Esophagus muscularis mucosa (tissue), 4 donors: ENCODE measurements at regions not wholly inside any gene's neighbourhood (a gene's known extent, or its start where the extent isn't known, plus 50 kb on each side); places are given as distances from the start of the nearest gene placed in this dataset.
"Not testable (repeated sequence)": the region's sequence is repeated elsewhere in the genome, so short reads cannot be mapped to it uniquely, and the experiment has no call there.

Experiments used
- DNase-seq: peaks from one replicate; pipeline ENCODE4 v3.0.0-alpha.2; 2017; ENCODE audit errors: extremely low spot score
- H3K27ac ChIP-seq, 4 donors: fragments of 200-600 bp; sonication (generic); replicated peaks in 1 of 4; 1 replicate in 3 of 4; 2 replicates in 1 of 4; pipeline ENCODE4 v1.5.1; 2016 to 2019; ENCODE audit warnings: mild to moderate bottlenecking in 1 of 4
- H3K27me3 ChIP-seq, 4 donors: fragments of 200-600 bp; sonication (generic); one replicate each; pipeline versions ENCODE4 v1.5.1 to v1.6.0; 2016 to 2019
- H3K36me3 ChIP-seq, 4 donors: fragments of 200-600 bp; sonication (generic); one replicate each; pipeline ENCODE4 v1.5.1; 2016 to 2019
- H3K4me1 ChIP-seq, 4 donors: fragments of 200-600 bp; sonication (generic); one replicate each; pipeline ENCODE4 v1.5.1; 2016 to 2019
- H3K4me3 ChIP-seq, 4 donors: fragments of 200-600 bp; sonication (generic); 1 replicate in 2 of 4; 2 replicates in 2 of 4; pipeline ENCODE4 v1.5.1; 2016 to 2019; ENCODE audit warnings: mild to moderate bottlenecking in 4 of 4, moderate library complexity in 1 of 4
- H3K9me3 ChIP-seq, 4 donors: fragments of 200-600 bp; sonication (generic); 1 replicate in 3 of 4; 2 replicates in 1 of 4; pipeline ENCODE4 v1.5.1; 2016 to 2019
- CTCF ChIP-seq, 3 experiments: fragments of 200-600 bp in 2 of 3; fragments of 450-650 bp in 1 of 3; sonication (generic) in 2 of 3; IDR thresholded peaks; one replicate each; pipeline ENCODE4 v1.5.1; 2017 to 2019; ENCODE audit warnings: antibody characterized with exemption in 3 of 3, mild to moderate bottlenecking in 2 of 3, moderate library complexity in 1 of 3
- EP300 ChIP-seq: sonication (generic); formaldehyde crosslinking; IDR thresholded peaks from one replicate; pipeline ENCODE4 v1.6.1; 2017; ENCODE audit warnings: antibody characterized with exemption
- POLR2A ChIP-seq: fragments of 450-650 bp; IDR thresholded peaks from one replicate; pipeline ENCODE4 v1.6.1; 2017; ENCODE audit warnings: antibody characterized with exemption, moderate library complexity, mild to moderate bottlenecking, low read depth
- POLR2AphosphoS5 ChIP-seq, 2 donors: sonication (generic); formaldehyde crosslinking; IDR thresholded peaks; one replicate each; pipeline ENCODE4 v1.6.1; 2017; ENCODE audit warnings: antibody characterized with exemption in 2 of 2
- WGBS: methylation state at CpG from one replicate; pipeline ENCODE4 v1.1.5; 2018; 5-methylcytosine and 5-hydroxymethylcytosine counted together
- intact Hi-C: fragments of 100-400 bp; cut with DNase I; formaldehyde crosslinking; loops from one replicate; pipeline ENCODE4 v1.15.1; 2023

DNA sequence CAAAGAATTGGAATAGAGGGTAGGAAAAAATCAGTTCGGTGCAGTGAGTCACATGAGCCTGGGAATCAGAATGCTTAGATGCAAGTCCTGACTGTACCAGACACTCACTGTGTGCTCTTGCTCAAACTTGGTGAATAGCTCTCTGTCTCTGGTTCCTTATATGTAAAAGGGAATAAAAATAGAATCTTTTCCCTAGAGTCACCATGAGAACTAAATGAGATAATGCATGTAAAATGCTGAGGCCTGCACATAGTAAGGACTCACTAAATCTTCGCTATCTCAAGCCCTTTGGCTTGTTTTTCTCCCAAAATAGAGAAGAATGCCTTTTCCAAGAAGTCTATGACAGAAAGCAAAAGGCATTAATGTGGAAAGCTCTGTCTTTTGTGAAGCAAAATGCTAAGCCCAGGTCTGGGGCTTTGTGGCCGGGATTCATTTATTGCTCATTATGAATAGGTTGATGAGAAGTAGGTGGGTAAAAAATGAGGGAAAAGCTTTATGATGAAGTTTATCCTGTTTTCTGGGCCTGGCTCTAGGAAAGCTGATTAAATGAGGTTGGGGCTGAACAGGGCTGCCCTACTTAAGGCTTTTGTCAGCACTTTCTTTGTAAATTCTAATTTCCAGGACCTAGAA lies 483.3 kb downstream of the DMAC1 start:
- peaks cover 0 to 20% (median 18%) of the 10 kb centered on the region in 4 donors for H3K9me3 ChIP-seq
- H3K27me3 ChIP-seq: no peaks in the 10 kb centered on the region
- H3K4me3 ChIP-seq: no peak overlapping the region
- H3K4me1 ChIP-seq: peaks cover 0 to 15% (median 0%) of the 10 kb centered on the region in 4 donors
- no peak for DNase-seq
- no peak overlapping the region for H3K27ac ChIP-seq
- intact Hi-C loops: no loop called here
- no peaks in the 10 kb centered on the region for H3K36me3 ChIP-seq
- no peak for TF ChIP-seq EP300
- TF ChIP-seq POLR2AphosphoS5 (IDR thresholded peaks at IDR 0.05): no peak
- TF ChIP-seq CTCF (IDR thresholded peaks at IDR 0.05): no peak
- no peak for TF ChIP-seq POLR2A
- 64% methylated on average over 3 of the region's 3 CpGs for WGBS

DNA sequence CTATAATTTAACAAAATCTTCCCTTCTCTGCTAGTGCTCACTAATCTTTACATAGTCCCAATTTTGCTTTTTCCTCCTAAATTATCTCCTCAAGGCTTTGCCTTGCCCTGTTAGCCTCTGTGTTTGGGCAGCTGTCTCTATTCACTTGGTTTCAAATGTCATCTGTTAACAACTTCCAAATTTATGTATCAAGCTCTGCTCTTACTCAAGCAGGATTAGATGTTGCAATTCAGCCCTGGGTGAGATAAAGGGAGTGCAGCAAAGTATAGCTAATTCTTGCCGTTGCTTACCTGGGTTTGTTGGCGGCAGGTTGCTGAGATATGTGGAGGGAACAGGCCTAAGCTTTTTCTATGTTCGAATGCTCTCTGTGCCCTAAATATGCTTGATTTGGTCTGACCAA lies 483.8 kb downstream of the DMAC1 start:
- no peak overlapping the region for H3K27ac ChIP-seq

DNA sequence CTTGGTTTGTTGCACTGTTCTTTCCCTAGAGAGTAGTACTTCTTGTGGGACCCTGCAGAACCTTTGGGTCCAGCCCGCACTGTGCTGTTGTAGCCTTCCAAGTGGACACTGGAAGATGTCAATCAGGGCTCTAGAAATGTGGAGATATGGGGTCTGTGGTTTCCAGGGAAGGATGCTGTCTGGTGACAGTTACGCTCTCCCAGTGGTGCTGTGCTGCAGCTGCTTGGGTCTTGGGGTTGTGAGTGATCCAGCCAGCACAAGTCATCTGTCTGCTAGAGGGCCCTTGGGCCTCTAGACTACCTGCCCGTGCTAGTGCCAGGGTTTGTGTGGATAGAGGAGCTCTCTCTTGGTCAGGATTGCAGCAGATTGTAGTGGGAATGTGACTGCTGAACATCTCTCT lies 484.5 kb downstream of the DMAC1 start:
- Histone ChIP-seq H3K9me3 (peaks cover 0 to 26% (median 20%) of the 10 kb centered on the region in 4 donors), H3K36me3 (no peaks in the 10 kb centered on the region), H3K4me1 (peaks cover 0 to 10% (median 0%) of the 10 kb centered on the region in 4 donors), H3K4me3 (no peak overlapping the region), H3K27ac (no peak overlapping the region), H3K27me3 (no peaks in the 10 kb centered on the region)
- intact Hi-C loops: no loop called here
- 90% methylated on average over 3 of the region's 3 CpGs for WGBS
- TF ChIP-seq POLR2AphosphoS5 (IDR thresholded peaks at IDR 0.05) (no peak), CTCF (IDR thresholded peaks at IDR 0.05) (no peak), POLR2A (no peak)
- no peak for DNase-seq

More for the DNA sequence above, 483.8 kb downstream of the DMAC1 start:
- H3K27me3 ChIP-seq: no peaks in the 10 kb centered on the region
- WGBS: 78% methylated on average over 3 of the region's 3 CpGs
- peaks cover 0 to 15% (median 0%) of the 10 kb centered on the region in 4 donors for H3K4me1 ChIP-seq
- H3K4me3 ChIP-seq: no peak overlapping the region
- DNase-seq: no peak
- H3K9me3 ChIP-seq: peaks cover 0 to 20% (median 18%) of the 10 kb centered on the region in 4 donors
- no peaks in the 10 kb centered on the region for H3K36me3 ChIP-seq
- TF ChIP-seq POLR2AphosphoS5 (IDR thresholded peaks at IDR 0.05) (no peak), EP300 (no peak), CTCF (IDR thresholded peaks at IDR 0.05) (no peak), POLR2A (no peak)
- intact Hi-C loops: no loop called here

DNA sequence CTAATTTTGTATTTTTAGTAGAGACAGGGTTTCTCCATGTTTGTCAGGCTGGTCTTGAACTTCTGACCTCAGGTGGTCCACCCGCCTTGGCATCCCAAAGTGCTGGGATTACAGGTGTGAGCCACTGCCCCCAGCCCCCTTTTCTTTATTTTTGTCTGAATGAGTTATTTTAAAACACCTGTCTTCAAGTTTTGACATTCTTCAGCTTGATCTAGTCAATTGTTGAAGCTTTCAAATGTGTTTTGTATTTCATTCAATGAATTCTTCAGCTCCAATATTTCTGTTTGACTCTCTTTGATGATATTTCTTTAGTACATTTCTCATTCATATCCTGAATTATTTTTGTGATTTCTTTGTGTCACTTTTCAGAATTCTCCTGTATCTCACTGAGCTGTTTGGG lies 486.2 kb downstream of the DMAC1 start:
- H3K4me3 ChIP-seq: no peak overlapping the region
- H3K4me1 ChIP-seq: peaks cover 0 to 9% (median 0%) of the 10 kb centered on the region in 4 donors
- H3K27ac ChIP-seq: no peak overlapping the region
- intact Hi-C loops: no loop called here
- no peaks in the 10 kb centered on the region for H3K27me3 ChIP-seq
- 93% methylated on average over 1 of the region's 1 CpG for WGBS
- H3K9me3 ChIP-seq: peaks cover 0 to 41% (median 32%) of the 10 kb centered on the region in 4 donors
- no peaks in the 10 kb centered on the region for H3K36me3 ChIP-seq
- TF ChIP-seq POLR2AphosphoS5 (IDR thresholded peaks at IDR 0.05) (no peak), POLR2A (no peak), EP300 (no peak), CTCF (IDR thresholded peaks at IDR 0.05) (no peak)
- no peak for DNase-seq

GRCh38 chr9:7309051-7309450 lies 490.5 kb downstream of the DMAC1 start:
- H3K36me3 ChIP-seq, H3K27ac ChIP-seq, DNase-seq, H3K4me1 ChIP-seq, H3K4me3 ChIP-seq, intact Hi-C loops, H3K27me3 ChIP-seq: not testable (repeated sequence)
- WGBS: 88% methylated on average over 7 of the region's 7 CpGs
- peaks cover 0 to 42% (median 31%) of the 10 kb centered on the region in 4 donors for H3K9me3 ChIP-seq
